ENCODE measurements at regions not wholly inside any gene's neighbourhood (a gene's known extent, or its start where the extent isn't known, plus 50 kb on each side); places are given as distances from the start of the nearest gene placed in this dataset.

GRCh38 chr12:94815958-94816357 is 165.6 kb upstream of the TMCC3 start:
- Histone ChIP-seq H3K27me3 (no peaks in the 10 kb centered on the region), H3K27ac (no peak overlapping the region), H3K36me3 (replicated peaks in 1 of 2) (no peaks in the 10 kb centered on the region), H3K4me3 (no peak overlapping the region), H3K4me1 (replicated peaks in 1 of 2) (no peaks in the 10 kb centered on the region), H3K9me3 (replicated peaks in 1 of 3) (peaks cover 3 to 16% (median 10%) of the 10 kb centered on the region in 3 donors)
- WGBS, 4 donors = 73 to 81% (median 78%) methylated on average over 7 of the region's 7 CpGs
- DNase-seq = no peak
- intact Hi-C loops (cut with DNase I) = no loop called here
- TF ChIP-seq CTCF (IDR thresholded peaks at IDR 0.05) = no peak
- TF ChIP-seq POLR2A (IDR thresholded peaks at IDR 0.05) = no peak

- Histone ChIP-seq H3K9me3 (replicated peaks in 1 of 3) (peaks cover 3 to 16% (median 10%) of the 10 kb centered on the region in 3 donors), H3K4me3 (no peak overlapping the region), H3K36me3 (replicated peaks in 1 of 2) (no peaks in the 10 kb centered on the region), H3K4me1 (replicated peaks in 1 of 2) (no peaks in the 10 kb centered on the region), H3K27me3 (no peaks in the 10 kb centered on the region), H3K27ac (no peak overlapping the region)
- DNase-seq = no peak
- WGBS, 4 donors = 72 to 89% (median 84%) methylated on average over 2 of the region's 2 CpGs
- TF ChIP-seq CTCF (IDR thresholded peaks at IDR 0.05) = no peak
- no peak for TF ChIP-seq POLR2A (IDR thresholded peaks at IDR 0.05)
- intact Hi-C loops (cut with DNase I) = no loop called here
Measured at GRCh38 chr12:94815450-94815849, 165.1 kb upstream of the TMCC3 start.

GRCh38 chr12:94813314-94813713 is 163.0 kb upstream of the TMCC3 start:
- H3K4me1 ChIP-seq (replicated peaks in 1 of 2) = no peaks in the 10 kb centered on the region
- H3K9me3 ChIP-seq (replicated peaks in 1 of 3) = peaks cover 3 to 16% (median 10%) of the 10 kb centered on the region in 3 donors
- no peak for DNase-seq
- H3K4me3 ChIP-seq = no peak overlapping the region
- no peak overlapping the region for H3K27ac ChIP-seq
- H3K36me3 ChIP-seq (replicated peaks in 1 of 2) = no peaks in the 10 kb centered on the region
- H3K27me3 ChIP-seq = no peaks in the 10 kb centered on the region
- intact Hi-C loops (cut with DNase I) = no loop called here
- 31 to 58% (median 40%) methylated on average over 2 of the region's 2 CpGs for WGBS, 4 donors
- TF ChIP-seq CTCF (IDR thresholded peaks at IDR 0.05) = no peak
- no peak for TF ChIP-seq POLR2A (IDR thresholded peaks at IDR 0.05)

- Histone ChIP-seq H3K27ac (no peak overlapping the region), H3K9me3 (replicated peaks in 1 of 3) (peaks cover 3 to 16% (median 10%) of the 10 kb centered on the region in 3 donors)
- WGBS, 4 donors = 78 to 86% (median 83%) methylated on average over 2 of the region's 2 CpGs
Measured at GRCh38 chr12:94812345-94812744, 162.0 kb upstream of the TMCC3 start.

More at GRCh38 chr12:94812345-94812744, 162.0 kb upstream of the TMCC3 start:
- no peak for TF ChIP-seq POLR2A (IDR thresholded peaks at IDR 0.05)
- no peak for TF ChIP-seq CTCF (IDR thresholded peaks at IDR 0.05)
- H3K36me3 ChIP-seq (replicated peaks in 1 of 2) = no peaks in the 10 kb centered on the region
- H3K27me3 ChIP-seq = no peaks in the 10 kb centered on the region
- no peak for DNase-seq
- intact Hi-C loops (cut with DNase I) = no loop called here
- H3K4me3 ChIP-seq = no peak overlapping the region
- H3K4me1 ChIP-seq (replicated peaks in 1 of 2) = no peaks in the 10 kb centered on the region
